Esophagus muscularis mucosa (tissue), 4 donors: ENCODE measurements at regions not wholly inside any gene's neighbourhood (a gene's known extent, or its start where the extent isn't known, plus 50 kb on each side); places are given as distances from the start of the nearest gene placed in this dataset.

Experiments
- CTCF ChIP-seq, 3 experiments: fragments of 200-600 bp in 2 of 3; fragments of 450-650 bp in 1 of 3; sonication (generic) in 2 of 3; IDR thresholded peaks; one replicate each; pipeline ENCODE4 v1.5.1; 2017 to 2019; ENCODE audit warnings: antibody characterized with exemption in 3 of 3, mild to moderate bottlenecking in 2 of 3, moderate library complexity in 1 of 3
- EP300 ChIP-seq: sonication (generic); formaldehyde crosslinking; IDR thresholded peaks from one replicate; pipeline ENCODE4 v1.6.1; 2017; ENCODE audit warnings: antibody characterized with exemption
- POLR2A ChIP-seq: fragments of 450-650 bp; IDR thresholded peaks from one replicate; pipeline ENCODE4 v1.6.1; 2017; ENCODE audit warnings: antibody characterized with exemption, moderate library complexity, mild to moderate bottlenecking, low read depth
- POLR2AphosphoS5 ChIP-seq, 2 donors: sonication (generic); formaldehyde crosslinking; IDR thresholded peaks; one replicate each; pipeline ENCODE4 v1.6.1; 2017; ENCODE audit warnings: antibody characterized with exemption in 2 of 2

- no peak for TF ChIP-seq CTCF (IDR thresholded peaks at IDR 0.05)
- TF ChIP-seq POLR2A: no peak
- no peak for TF ChIP-seq POLR2AphosphoS5 (IDR thresholded peaks at IDR 0.05)
- TF ChIP-seq EP300: no peak
Observed at GRCh38 chr20:36101192-36101591, 53.3 kb upstream of the EPB41L1 start.
